ENCODE measurements at regions not wholly inside any gene's neighbourhood (a gene's known extent, or its start where the extent isn't known, plus 50 kb on each side); places are given as distances from the start of the nearest gene placed in this dataset.

DNA sequence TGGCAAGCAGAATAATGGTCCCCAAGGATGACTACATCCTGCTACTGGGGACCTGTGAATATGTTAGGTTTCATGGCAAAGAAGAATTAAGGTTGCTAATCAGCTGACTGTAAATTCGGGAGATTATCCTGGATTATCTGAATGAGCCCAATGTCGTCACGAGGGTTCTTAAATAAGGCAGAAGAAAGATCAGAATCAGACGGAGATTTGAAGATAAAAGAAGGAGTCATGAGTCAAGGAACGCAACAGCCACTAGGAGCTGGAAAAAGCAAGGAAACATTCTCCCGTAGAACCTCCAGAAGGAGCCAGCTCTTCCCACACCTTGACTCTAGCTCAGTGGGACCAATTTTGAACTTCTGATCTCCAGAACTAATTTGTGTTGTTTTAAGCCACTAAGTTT, 82.9 kb upstream of the APBB1IP start:
- no peak for TF ChIP-seq BHLHE40 (IDR thresholded peaks at IDR 0.05; ENCODE audit: borderline replicate concordance)
- TF ChIP-seq NFRKB (IDR thresholded peaks at IDR 0.05) = no peak
- no peak for TF ChIP-seq FOXK2 (IDR thresholded peaks at IDR 0.05)
- no peak for TF ChIP-seq FOXA1 (IDR thresholded peaks at IDR 0.05)
- TF ChIP-seq HDGF (IDR thresholded peaks at IDR 0.05; ENCODE audit: borderline replicate concordance) = no peak
- TF ChIP-seq CTBP1 (IDR thresholded peaks at IDR 0.05; ENCODE audit: borderline replicate concordance) = no peak
- TF ChIP-seq SP1 (IDR thresholded peaks at IDR 0.05) = no peak
- TF ChIP-seq TARDBP (IDR thresholded peaks at IDR 0.05) = no peak
- no peak for TF ChIP-seq ARNT (IDR thresholded peaks at IDR 0.05)
- no peak for TF ChIP-seq L3MBTL2 (conservative IDR thresholded peaks at IDR 0.05)
- no peak for TF ChIP-seq ZNF384 (IDR thresholded peaks at IDR 0.05)
- no peak for TF ChIP-seq FOXM1 (IDR thresholded peaks at IDR 0.05; ENCODE audit: borderline replicate concordance)
- TF ChIP-seq, protein P1, sequence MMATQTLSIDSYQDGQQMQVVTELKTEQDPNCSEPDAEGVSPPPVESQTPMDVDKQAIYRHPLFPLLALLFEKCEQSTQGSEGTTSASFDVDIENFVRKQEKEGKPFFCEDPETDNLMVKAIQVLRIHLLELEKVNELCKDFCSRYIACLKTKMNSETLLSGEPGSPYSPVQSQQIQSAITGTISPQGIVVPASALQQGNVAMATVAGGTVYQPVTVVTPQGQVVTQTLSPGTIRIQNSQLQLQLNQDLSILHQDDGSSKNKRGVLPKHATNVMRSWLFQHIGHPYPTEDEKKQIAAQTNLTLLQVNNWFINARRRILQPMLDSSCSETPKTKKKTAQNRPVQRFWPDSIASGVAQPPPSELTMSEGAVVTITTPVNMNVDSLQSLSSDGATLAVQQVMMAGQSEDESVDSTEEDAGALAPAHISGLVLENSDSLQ (IDR thresholded peaks at IDR 0.05) = no peak
- TF ChIP-seq ELF4 (IDR thresholded peaks at IDR 0.05) = no peak
- no peak for TF ChIP-seq SUZ12 (IDR thresholded peaks at IDR 0.05)
- no peak for TF ChIP-seq LEF1 (IDR thresholded peaks at IDR 0.05; ENCODE audit: borderline replicate concordance)
- DNase-seq (ENCODE audit: extremely low spot score) = no peak
- ChIA-PET POLR2A (no interaction called here), CTCF (no interaction called here)

DNA sequence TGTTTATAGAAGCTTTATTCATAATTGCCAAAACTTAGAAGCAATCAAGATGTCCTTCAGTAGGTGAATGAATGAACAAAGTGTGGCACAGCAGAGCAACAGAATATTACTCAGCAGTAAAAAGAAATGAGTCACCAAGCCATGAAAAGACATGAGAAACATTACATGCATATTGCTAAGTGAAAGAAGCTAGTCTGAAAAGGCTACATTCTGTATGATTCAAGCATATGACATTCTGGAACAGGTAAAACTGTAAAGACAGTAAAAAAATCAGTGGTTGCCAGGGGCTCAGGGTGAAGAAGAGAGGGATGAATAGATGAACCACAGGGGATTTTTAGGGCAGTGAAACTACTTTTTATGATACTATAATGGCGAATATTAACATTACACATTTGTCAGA, 80.9 kb upstream of the APBB1IP start:
- POLR2A ChIA-PET = no interaction called here
- CTCF ChIA-PET = no interaction called here
- TF ChIP-seq ZNF384 (IDR thresholded peaks at IDR 0.05) (no peak), NFRKB (IDR thresholded peaks at IDR 0.05) (no peak), L3MBTL2 (conservative IDR thresholded peaks at IDR 0.05) (no peak), HDGF (IDR thresholded peaks at IDR 0.05; ENCODE audit: borderline replicate concordance) (no peak), SP1 (IDR thresholded peaks at IDR 0.05) (no peak), FOXM1 (IDR thresholded peaks at IDR 0.05; ENCODE audit: borderline replicate concordance) (no peak), FOXK2 (IDR thresholded peaks at IDR 0.05) (no peak)
- TF ChIP-seq, protein P1 (IDR thresholded peaks at IDR 0.05) = no peak
- no peak for DNase-seq (ENCODE audit: extremely low spot score)

DNA sequence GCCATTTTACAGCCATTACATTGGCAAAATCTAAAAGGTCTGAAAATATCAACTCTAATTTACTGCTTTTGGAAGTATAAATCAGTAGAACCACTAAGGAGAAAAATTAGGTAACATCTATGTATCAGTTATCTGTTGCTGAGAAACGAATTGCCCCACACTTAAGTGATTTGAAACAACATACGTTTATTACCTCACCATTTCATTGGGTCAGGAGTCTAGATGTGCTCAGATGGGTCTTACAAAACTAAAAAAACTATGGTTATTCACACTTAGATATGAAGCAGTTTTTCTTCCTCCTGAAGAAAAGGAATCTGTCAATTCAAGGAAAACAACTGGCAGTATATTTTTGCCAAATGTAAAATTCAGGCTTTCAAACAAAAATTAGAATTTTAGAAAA, 80.1 kb upstream of the APBB1IP start:
- POLR2A ChIA-PET = no interaction called here
- TF ChIP-seq FOXA1 (IDR thresholded peaks at IDR 0.05) (no peak), FOXM1 (IDR thresholded peaks at IDR 0.05; ENCODE audit: borderline replicate concordance) (no peak), SUZ12 (IDR thresholded peaks at IDR 0.05) (no peak), SP1 (IDR thresholded peaks at IDR 0.05) (no peak), BHLHE40 (IDR thresholded peaks at IDR 0.05; ENCODE audit: borderline replicate concordance) (no peak)
- CTCF ChIA-PET = no interaction called here
- DNase-seq (ENCODE audit: extremely low spot score) = no peak

DNA sequence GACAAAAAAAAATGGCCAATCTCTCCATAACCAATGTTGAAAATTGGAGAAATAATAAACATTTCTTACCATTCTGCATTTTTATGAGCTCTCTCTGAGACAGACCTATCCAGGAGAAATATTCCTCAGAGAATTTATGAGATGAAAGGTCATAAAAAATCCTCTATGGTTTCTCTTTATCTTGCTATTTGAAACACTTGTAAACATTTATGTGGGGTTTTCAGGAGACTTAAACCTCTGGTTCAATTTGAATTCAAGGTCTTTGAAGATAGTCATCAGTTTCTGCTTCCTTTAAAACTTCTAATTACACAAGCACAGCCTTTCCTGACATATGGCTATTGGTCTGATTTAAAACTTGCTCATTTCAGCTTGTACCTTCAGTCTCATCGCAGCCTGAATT, 78.5 kb upstream of the APBB1IP start:
- no peak for DNase-seq (ENCODE audit: extremely low spot score)
- TF ChIP-seq NFRKB (IDR thresholded peaks at IDR 0.05) (no peak), ELF4 (IDR thresholded peaks at IDR 0.05) (no peak), FOXM1 (IDR thresholded peaks at IDR 0.05; ENCODE audit: borderline replicate concordance) (no peak), SP1 (IDR thresholded peaks at IDR 0.05) (no peak), FOXA1 (IDR thresholded peaks at IDR 0.05) (no peak), SUZ12 (IDR thresholded peaks at IDR 0.05) (no peak), ZNF384 (IDR thresholded peaks at IDR 0.05) (no peak), TARDBP (IDR thresholded peaks at IDR 0.05) (no peak), HDGF (IDR thresholded peaks at IDR 0.05; ENCODE audit: borderline replicate concordance) (no peak), FOXK2 (IDR thresholded peaks at IDR 0.05) (no peak), LEF1 (IDR thresholded peaks at IDR 0.05; ENCODE audit: borderline replicate concordance) (no peak), L3MBTL2 (conservative IDR thresholded peaks at IDR 0.05) (no peak), ARNT (IDR thresholded peaks at IDR 0.05) (no peak), BHLHE40 (IDR thresholded peaks at IDR 0.05; ENCODE audit: borderline replicate concordance) (no peak), CTBP1 (IDR thresholded peaks at IDR 0.05; ENCODE audit: borderline replicate concordance) (no peak)
- TF ChIP-seq, protein P1 (IDR thresholded peaks at IDR 0.05) = no peak
- POLR2A ChIA-PET = no interaction called here
- CTCF ChIA-PET = interaction anchor here (0.6 to 0.7 kb wide), 2 partner anchors 21 to 200 kb away, joined by 3 to 5 read pairs; no protein-coding TSS in a partner anchor

DNA sequence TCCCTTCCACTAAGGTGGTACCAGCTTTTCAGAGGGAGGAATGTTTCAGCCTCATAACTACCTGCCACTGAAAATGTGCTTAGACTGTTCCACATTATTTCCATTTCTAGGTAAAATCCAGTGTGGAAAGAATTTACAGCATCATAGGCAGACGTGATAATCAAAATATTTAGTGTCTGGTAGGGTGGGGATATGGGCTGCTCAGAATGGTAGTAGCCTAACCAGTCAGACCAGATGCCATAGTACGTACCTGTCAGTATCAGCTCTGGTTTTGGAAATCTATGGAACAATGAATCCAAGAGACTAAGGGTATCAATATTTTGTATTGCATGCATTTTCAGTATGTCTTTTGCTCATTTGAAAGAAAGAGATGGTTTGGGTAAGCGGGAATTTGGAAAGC, 76.8 kb upstream of the APBB1IP start:
- no peak for TF ChIP-seq LEF1 (IDR thresholded peaks at IDR 0.05; ENCODE audit: borderline replicate concordance)
- TF ChIP-seq BHLHE40 (IDR thresholded peaks at IDR 0.05; ENCODE audit: borderline replicate concordance) = no peak
- TF ChIP-seq, protein P1 (IDR thresholded peaks at IDR 0.05) = no peak
- no peak for TF ChIP-seq L3MBTL2 (conservative IDR thresholded peaks at IDR 0.05)
- no peak for TF ChIP-seq FOXK2 (IDR thresholded peaks at IDR 0.05)
- TF ChIP-seq SP1 (IDR thresholded peaks at IDR 0.05) = no peak
- TF ChIP-seq ELF4 (IDR thresholded peaks at IDR 0.05) = no peak
- TF ChIP-seq FOXM1 (IDR thresholded peaks at IDR 0.05; ENCODE audit: borderline replicate concordance) = no peak
- ChIA-PET POLR2A (no interaction called here), CTCF (no interaction called here)
- DNase-seq (ENCODE audit: extremely low spot score) = no peak

DNA sequence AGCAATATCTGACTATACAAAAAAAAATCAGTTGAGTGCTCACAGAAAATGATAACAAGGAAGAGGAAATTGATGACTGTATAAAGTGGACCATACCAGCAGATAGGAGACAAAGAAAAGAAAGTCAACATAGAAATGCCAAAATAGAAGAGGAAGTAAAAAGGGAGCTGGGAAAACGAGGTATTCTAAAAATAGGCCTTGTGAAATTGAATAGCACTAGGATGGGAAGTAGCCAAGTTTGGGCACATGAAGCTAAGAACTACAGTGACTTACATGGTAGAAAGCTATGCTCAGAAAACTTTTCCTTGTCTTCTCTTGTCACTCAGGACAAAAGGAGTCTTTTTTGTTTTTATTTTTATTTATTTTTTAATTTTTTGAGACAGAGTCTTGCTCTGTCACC, 76.2 kb upstream of the APBB1IP start:
- POLR2A ChIA-PET = no interaction called here
- TF ChIP-seq SUZ12 (IDR thresholded peaks at IDR 0.05) (no peak), BHLHE40 (IDR thresholded peaks at IDR 0.05; ENCODE audit: borderline replicate concordance) (no peak), TARDBP (IDR thresholded peaks at IDR 0.05) (no peak), CTBP1 (IDR thresholded peaks at IDR 0.05; ENCODE audit: borderline replicate concordance) (no peak), FOXK2 (IDR thresholded peaks at IDR 0.05) (no peak), ZNF384 (IDR thresholded peaks at IDR 0.05) (no peak), L3MBTL2 (conservative IDR thresholded peaks at IDR 0.05) (no peak), ELF4 (IDR thresholded peaks at IDR 0.05) (no peak), FOXA1 (IDR thresholded peaks at IDR 0.05) (no peak), ARNT (IDR thresholded peaks at IDR 0.05) (no peak), HDGF (IDR thresholded peaks at IDR 0.05; ENCODE audit: borderline replicate concordance) (no peak), FOXM1 (IDR thresholded peaks at IDR 0.05; ENCODE audit: borderline replicate concordance) (no peak), SP1 (IDR thresholded peaks at IDR 0.05) (no peak), NFRKB (IDR thresholded peaks at IDR 0.05) (no peak)
- DNase-seq (ENCODE audit: extremely low spot score) = no peak
- CTCF ChIA-PET = interaction anchor here (0.7 kb wide), 1 partner anchor 140 kb away, joined by 4 read pairs; no protein-coding TSS in a partner anchor

All from HEK293T (cell line).